SU-DHL-6 (cell line): ENCODE measurements at regions not wholly inside any gene's neighbourhood (a gene's known extent, or its start where the extent isn't known, plus 50 kb on each side); places are given as distances from the start of the nearest gene placed in this dataset.

ENCODE experiments used
- H2AFZ ChIP-seq: fragments of 200-600 bp; sonication (generic); 2 replicates; pipeline ENCODE4 v1.6.1; 2014; ENCODE audit warnings: low read depth, mild to moderate bottlenecking, moderate library complexity, mixed read lengths, antibody characterized with exemption, low read length; ENCODE audit not compliant: severe bottlenecking
- H3F3A ChIP-seq: fragments of 200-600 bp; shearing (Covaris generic); 2 replicates; pipeline ENCODE4 v1.6.0; 2016; ENCODE audit warnings: antibody characterized with exemption, mild to moderate bottlenecking; ENCODE audit not compliant: insufficient read depth
- H3K27ac ChIP-seq: fragments of 200-600 bp; sonication (generic); 2 replicates; pipeline ENCODE4 v1.5.1; 2016; ENCODE audit warnings: low read depth, mild to moderate bottlenecking, low read length, moderate library complexity, mixed read lengths
- H3K27me3 ChIP-seq: fragments of 200-600 bp; sonication (generic), shearing (Covaris generic); 2 replicates; pipeline ENCODE4 v1.6.0; 2014; ENCODE audit warnings: mild to moderate bottlenecking, low read length
- H3K36me3 ChIP-seq: fragments of 200-600 bp; sonication (generic); 2 replicates; pipeline ENCODE4 v1.6.1; 2014; ENCODE audit warnings: mild to moderate bottlenecking, low read length, mixed read lengths
- H3K4me2 ChIP-seq: fragments of 300-600, 200-600 bp; shearing (Covaris generic), sonication (generic); 2 replicates; pipeline ENCODE4 v1.6.0; 2014; ENCODE audit warnings: low read length, low read depth, mild to moderate bottlenecking; ENCODE audit not compliant: poor library complexity, severe bottlenecking
- H3K4me3 ChIP-seq: fragments of 200-600 bp; sonication (generic); 2 replicates; pipeline ENCODE4 v1.5.1; 2014; ENCODE audit warnings: antibody characterized with exemption, low read length, mild to moderate bottlenecking, mixed read lengths; ENCODE audit not compliant: insufficient read depth, poor library complexity, severe bottlenecking
- H3K79me2 ChIP-seq: fragments of 200-600 bp; sonication (generic); 2 replicates; pipeline ENCODE4 v1.6.1; 2014; ENCODE audit warnings: mild to moderate bottlenecking, low read length, moderate library complexity; ENCODE audit not compliant: insufficient read depth
- H3K9ac ChIP-seq: fragments of 200-600 bp; sonication (generic); 2 replicates; pipeline ENCODE4 v1.7.0; 2014; ENCODE audit warnings: mild to moderate bottlenecking, low read length
- H3K9me2 ChIP-seq: fragments of 200-600 bp; sonication (generic); replicated peaks from 2 replicates; pipeline ENCODE4 v1.6.1; 2014; ENCODE audit warnings: low read length; ENCODE audit not compliant: insufficient read depth
- H3K9me3 ChIP-seq: fragments of 200-600 bp; sonication (generic); 2 replicates; pipeline ENCODE4 v1.6.1; 2014; ENCODE audit warnings: low read length, mixed read lengths; ENCODE audit not compliant: insufficient read depth
- H4K20me1 ChIP-seq: fragments of 200-600 bp; sonication (generic); 2 replicates; pipeline ENCODE4 v1.6.1; 2014; ENCODE audit warnings: low read depth, mild to moderate bottlenecking, antibody characterized with exemption, low read length, moderate library complexity, mixed read lengths
- EZH2phosphoT487 ChIP-seq: fragments of 200-600 bp; sonication (generic), shearing (Covaris generic); conservative IDR thresholded peaks from 2 replicates; pipeline ENCODE4 v1.6.1; 2018; ENCODE audit warnings: mild to moderate bottlenecking, antibody characterized with exemption, low read length, moderate library complexity, mixed read lengths
- TF ChIP-seq, protein P1 (sequence below): fragments of 200-600 bp; sonication (generic); IDR thresholded peaks from one replicate; pipeline ENCODE4 v1.5.1; 2017; ENCODE audit warnings: antibody characterized with exemption, mild to moderate bottlenecking, low read length, moderate library complexity; ENCODE audit not compliant: insufficient read depth, poor library complexity, severe bottlenecking

DNA sequence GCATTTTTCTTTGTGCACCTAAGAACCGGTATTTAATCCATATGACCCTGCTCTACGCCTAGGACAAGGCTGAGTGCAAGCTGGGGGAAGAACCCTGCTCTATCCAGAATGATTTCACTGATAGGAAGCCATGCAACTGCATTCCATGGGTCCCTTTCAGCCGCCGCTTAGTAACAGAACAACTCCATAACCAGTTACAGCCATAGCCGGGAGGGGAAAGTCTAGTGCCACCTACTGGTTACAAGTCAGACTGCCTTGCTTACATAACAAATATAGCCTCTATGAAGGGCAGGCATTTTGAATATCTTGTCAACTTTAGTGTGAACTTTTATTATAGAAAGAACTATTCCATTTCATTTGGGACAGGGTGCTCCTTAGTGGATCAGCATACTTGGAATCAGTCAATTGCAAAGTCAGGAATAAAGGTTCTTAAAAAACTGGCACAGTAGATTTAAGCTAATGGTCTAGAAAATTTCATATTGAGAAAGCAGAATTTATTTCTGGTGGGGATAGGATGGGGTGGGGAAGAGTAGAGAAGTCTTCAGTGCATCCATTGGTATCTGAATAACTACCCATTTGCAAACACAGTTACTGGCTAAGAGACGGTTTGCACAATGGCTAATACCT lies 521.7 kb downstream of the ADRA2A start:
- TF ChIP-seq, protein P1, sequence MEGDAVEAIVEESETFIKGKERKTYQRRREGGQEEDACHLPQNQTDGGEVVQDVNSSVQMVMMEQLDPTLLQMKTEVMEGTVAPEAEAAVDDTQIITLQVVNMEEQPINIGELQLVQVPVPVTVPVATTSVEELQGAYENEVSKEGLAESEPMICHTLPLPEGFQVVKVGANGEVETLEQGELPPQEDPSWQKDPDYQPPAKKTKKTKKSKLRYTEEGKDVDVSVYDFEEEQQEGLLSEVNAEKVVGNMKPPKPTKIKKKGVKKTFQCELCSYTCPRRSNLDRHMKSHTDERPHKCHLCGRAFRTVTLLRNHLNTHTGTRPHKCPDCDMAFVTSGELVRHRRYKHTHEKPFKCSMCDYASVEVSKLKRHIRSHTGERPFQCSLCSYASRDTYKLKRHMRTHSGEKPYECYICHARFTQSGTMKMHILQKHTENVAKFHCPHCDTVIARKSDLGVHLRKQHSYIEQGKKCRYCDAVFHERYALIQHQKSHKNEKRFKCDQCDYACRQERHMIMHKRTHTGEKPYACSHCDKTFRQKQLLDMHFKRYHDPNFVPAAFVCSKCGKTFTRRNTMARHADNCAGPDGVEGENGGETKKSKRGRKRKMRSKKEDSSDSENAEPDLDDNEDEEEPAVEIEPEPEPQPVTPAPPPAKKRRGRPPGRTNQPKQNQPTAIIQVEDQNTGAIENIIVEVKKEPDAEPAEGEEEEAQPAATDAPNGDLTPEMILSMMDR: peak; percentile 80
- TF ChIP-seq EZH2phosphoT487: no peak
- Histone ChIP-seq H3K36me3 (no peaks in the 10 kb centered on the region), H3F3A (no peaks in the 10 kb centered on the region), H3K79me2 (no peaks in the 10 kb centered on the region), H4K20me1 (no peaks in the 10 kb centered on the region), H3K9me2 (no peaks in the 10 kb centered on the region), H3K27me3 (no peaks in the 10 kb centered on the region), H3K27ac (no peak overlapping the region), H3K9me3 (no peaks in the 10 kb centered on the region), H2AFZ (no peak overlapping the region), H3K9ac (no peak overlapping the region), H3K4me3 (no peak overlapping the region), H3K4me2 (no peak overlapping the region)

DNA sequence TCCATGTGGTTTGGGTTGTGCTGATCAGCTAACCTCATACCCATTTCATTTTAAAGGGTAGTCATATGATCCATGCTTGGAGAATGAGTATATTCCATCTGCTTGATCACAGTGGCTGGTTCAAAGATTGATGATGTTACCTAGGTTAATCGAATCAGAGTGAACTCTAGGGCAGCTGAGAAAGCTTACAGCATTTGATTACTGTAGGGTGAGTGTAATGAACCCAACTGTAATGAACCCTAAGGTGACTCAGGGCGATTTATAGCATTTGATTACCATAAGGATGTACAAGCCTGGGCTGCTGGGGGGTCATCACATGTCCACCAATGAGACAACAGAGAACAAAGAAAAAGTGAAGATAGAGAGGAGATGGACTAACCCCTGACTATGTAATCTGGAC lies 523.1 kb downstream of the ADRA2A start:
- Histone ChIP-seq H3K4me3 (no peak overlapping the region), H3K79me2 (no peaks in the 10 kb centered on the region), H3K4me2 (no peak overlapping the region), H3K9me2 (no peaks in the 10 kb centered on the region), H4K20me1 (no peaks in the 10 kb centered on the region), H3K36me3 (no peaks in the 10 kb centered on the region), H2AFZ (no peak overlapping the region), H3F3A (no peaks in the 10 kb centered on the region), H3K9ac (no peak overlapping the region), H3K27ac (no peak overlapping the region), H3K27me3 (no peaks in the 10 kb centered on the region), H3K9me3 (no peaks in the 10 kb centered on the region)
- TF ChIP-seq, protein P1: no peak
- no peak for TF ChIP-seq EZH2phosphoT487

GRCh38 chr10:111600772-111601171 lies 523.9 kb downstream of the ADRA2A start:
- H3F3A ChIP-seq: no peaks in the 10 kb centered on the region
- no peak overlapping the region for H2AFZ ChIP-seq
- H3K4me2 ChIP-seq: no peak overlapping the region
- no peaks in the 10 kb centered on the region for H3K27me3 ChIP-seq
- H3K9me2 ChIP-seq: no peaks in the 10 kb centered on the region
- H3K27ac ChIP-seq: no peak overlapping the region
- no peak for TF ChIP-seq EZH2phosphoT487
- TF ChIP-seq, protein P1: no peak
- no peak overlapping the region for H3K9ac ChIP-seq
- no peaks in the 10 kb centered on the region for H3K36me3 ChIP-seq
- no peak overlapping the region for H3K4me3 ChIP-seq
- H3K79me2 ChIP-seq: no peaks in the 10 kb centered on the region
- no peaks in the 10 kb centered on the region for H3K9me3 ChIP-seq
- no peaks in the 10 kb centered on the region for H4K20me1 ChIP-seq
